ENCODE measurements at regions not wholly inside any gene's neighbourhood (a gene's known extent, or its start where the extent isn't known, plus 50 kb on each side); places are given as distances from the start of the nearest gene placed in this dataset.

DNA sequence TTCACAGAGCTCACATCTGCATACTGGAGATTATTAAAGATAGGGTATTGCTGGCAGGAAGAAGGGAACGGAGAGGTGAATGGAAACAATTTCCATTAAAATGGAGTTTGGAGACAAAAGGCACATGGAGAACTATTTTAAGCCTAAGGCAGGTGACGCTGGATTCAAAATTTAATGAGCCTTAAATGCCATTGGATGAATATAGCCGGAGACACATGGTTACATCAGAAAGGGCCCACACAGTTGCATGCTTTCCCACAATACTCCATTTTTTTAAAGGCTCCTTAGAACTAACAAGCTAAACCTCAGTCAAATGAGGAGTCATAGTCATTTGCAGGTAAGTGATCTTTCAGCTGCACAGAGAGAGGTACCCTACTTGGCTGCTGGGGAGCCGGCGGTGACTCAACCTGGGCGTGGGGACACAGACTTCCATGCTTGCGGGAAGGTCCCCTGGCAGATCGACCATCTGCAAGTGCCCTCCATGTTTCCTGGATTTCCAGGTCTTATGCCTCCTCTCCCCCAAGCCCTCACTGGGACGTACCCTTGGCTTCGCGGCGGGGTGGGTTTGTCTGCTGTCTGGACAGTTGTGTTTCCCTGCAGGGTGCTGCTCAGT, 259.2 kb downstream of the CBLN1 start:
- no peak for DNase-seq

DNA sequence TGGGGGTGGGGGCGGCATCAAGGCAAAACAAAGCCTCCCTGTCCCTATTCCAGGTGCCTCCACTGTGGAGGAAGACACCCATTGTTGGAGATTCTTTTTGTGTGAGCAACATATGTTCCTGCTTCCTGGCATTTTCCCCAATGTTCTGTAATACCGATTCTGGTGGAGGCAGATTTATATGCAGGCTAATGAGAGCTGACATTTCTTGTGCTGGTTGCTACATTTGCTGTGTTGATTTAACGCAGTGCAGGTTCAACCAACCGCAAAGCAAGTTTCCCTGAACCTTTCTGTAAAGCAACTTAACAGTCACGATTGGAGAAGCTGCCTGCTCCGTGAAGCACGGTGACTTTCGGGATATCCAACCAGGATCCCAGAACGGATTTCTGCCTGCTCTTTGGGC, 260.5 kb downstream of the CBLN1 start:
- DNase-seq = no peak

DNA sequence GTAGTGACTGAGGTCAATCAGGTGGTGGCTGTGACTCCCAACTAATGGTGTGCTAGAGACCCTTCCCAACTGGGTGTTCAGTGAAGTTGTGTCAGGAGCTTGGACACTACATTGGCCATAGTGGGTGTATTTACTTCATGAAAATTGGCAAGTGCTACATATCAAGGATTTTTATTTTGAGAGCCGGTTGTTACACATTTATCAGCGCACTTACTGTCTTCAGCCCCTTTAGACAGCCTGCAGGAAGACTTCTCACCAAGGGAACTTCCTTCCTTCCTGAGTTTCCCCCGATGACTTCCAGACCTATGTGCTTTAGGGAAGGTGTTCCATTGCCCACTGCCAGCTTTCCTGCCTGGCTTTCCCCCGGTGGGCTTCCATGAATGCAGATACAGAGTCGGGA, 261.2 kb downstream of the CBLN1 start:
- no peak for DNase-seq

DNA sequence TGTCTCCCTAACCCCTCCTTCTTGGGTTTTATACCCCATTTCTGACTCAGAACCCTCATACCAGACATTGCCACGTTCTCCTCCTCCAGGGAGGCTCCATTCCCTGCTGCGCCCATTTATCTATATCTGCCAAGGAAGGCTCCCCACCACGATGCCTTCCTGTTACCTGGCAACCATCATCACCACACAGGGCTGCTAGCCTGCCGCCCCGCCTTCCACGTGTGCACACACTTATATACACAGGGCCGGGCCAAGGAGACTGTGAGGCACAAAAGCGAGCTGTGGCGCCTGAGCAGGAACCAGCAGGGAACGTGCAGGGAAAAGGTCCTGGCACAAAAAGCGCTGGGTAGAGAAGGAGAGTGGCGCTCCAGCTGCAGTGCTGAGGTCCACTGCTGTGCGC, 261.8 kb downstream of the CBLN1 start:
- DNase-seq = no peak

DNA sequence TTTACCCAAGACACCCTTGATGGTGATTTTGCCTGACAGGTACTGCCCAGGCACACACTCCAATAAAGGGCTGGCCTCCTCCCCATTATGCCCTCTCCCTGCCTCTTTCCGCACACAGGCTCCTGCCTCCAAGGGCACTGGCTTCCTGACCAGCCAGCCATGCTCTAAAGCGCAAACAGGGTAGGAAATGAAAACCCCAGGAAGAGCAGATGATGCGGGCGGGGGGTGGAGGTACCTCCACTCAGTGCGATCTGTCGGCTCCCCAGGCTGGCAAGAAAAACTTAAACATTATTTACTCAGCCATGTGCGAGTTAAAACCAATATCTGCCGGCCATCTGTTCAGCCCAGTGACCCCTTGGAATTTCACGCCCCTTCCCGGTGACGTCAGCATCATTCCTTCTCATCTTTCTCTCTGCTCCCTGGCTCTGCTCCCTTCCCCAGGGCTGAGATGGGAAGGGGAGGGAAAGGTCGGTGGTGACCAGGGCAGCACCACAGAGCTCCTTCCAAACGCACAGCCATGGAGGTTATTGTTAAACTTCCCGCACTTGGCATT, 262.5 kb downstream of the CBLN1 start:
- DNase-seq = no peak

DNA sequence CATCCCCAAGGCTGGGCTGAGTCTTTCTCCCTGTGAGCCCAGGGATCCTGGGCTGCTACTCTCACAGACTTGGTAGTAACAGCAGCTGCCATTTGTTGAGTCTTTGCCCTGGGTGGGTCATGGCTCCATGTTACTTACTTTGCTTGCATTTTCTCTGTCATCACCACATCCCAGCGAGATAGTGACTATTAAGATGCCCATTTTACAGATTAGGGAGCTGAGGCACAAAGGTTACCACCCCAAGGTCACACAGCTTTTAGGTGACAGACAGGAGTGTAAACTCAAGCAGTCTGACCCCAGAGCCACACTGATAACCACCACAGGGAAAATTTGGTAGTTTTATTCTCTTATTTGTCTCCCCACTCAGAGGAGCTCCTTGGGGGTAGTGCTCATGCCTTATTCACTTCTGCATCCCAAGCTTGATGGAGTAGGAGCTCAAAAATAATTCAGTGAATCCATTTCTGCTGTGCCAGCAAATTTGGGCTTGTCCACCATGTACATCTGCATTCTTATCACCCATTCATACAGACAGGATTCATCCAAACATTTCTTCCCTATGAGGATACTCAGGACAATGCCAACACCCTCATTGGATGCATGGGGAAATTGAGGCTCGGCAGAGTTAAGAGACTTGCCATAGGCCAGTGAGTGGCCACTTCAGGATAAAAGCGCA, 263.2 kb downstream of the CBLN1 start:
- DNase-seq = no peak

DNA sequence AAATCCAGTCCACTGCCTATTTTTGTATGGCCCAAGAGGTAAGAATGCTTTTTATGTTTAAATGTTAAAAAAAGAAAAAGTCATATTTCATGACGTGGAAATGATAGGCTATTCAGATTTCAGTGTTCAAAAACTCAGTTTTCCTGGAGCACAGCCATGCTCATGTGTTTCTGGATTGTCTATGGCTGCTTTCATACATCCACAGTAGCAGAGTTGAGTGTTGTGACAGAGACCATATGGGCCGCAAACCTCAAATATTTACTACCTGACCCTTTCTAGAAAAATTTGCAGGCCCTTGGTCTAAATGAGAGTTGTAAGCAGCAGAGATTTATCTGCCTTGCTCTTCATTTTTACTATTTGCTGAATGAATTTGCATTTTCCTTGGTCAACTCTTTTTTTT, 264.1 kb downstream of the CBLN1 start:
- no peak for DNase-seq

DNA sequence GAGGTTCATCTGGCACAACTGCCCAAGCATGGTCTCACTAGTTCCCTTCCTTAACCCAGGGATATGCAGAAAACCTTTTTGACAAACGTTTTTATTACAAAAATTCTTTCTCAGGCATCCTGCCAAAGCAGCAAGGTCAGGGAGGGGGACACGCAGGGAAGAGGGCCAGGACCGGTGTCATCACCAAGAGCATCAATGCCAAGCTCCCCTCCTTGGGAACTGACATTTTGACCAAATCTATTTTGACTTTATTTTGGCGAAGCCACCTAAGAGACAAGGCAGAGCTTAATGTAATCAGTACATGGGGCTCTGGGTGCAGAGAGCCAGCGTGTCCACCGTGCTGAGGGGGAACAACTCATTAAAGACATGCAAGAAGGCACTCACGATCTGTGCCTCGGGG, 265.2 kb downstream of the CBLN1 start:
- DNase-seq = no peak

DNA sequence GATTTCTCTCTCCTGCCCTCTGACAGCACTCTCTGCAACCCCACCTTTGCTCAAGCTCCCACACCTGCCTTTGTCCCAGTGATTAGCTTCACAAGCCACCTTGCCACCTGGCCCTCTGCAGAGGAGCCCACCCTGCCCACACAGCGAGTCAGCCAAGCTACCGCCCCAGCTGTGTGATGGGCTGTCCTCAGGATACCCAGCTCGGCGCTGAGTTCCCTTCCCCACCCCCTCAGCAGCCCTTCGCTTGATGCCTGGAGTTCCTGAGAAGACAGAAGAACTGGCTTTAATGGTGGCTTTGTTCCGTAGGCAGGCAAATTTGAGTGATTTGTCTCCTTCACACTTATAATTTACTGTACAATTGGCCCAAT, 266.4 kb downstream of the CBLN1 start:
- DNase-seq = no peak

DNA sequence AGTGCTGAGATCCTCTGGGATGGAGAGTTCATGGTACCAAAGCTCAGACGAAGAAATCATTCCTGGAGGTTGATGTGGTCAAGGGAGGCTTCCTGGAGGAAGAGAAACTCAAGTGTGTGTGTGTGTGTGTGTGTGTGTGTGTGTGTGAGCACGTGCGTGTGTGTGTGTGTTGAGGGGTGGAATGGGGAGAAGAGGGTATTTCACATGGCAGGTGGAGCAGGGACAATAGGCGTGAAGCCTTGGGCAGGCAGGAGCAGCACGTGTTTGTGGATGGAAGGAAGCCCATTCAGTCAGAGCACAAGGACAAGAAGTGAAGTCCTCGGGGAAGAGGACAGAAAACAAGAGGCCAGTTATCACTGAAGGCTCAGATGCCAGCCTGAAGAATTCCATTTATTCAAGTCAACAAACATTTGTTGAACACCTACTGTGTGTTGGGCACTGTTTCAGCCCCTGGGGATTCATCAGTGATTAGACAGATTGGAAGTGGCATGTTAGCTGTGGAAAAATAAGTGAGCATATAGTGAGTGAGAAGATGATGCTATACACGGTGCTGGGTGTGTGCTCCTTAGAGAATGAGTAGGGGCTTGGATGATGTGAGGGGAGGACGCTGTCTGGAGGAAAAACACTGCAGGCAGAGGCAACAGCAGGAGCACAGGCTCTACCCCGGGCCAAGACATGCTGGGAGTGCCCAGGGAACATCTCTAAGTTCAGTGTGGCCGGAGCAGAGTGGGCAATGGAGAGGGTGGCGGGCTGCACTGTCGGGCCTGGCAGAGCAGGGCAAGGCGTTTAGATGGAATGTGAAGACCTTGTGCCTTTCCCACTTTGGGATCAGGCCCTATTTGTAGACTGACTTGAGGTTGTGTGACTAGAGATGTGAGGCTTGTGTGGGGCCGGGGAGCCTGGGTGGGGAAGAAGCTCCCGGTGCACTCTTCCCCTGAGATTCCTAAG, 267.1 kb downstream of the CBLN1 start:
- no peak for DNase-seq

DNA sequence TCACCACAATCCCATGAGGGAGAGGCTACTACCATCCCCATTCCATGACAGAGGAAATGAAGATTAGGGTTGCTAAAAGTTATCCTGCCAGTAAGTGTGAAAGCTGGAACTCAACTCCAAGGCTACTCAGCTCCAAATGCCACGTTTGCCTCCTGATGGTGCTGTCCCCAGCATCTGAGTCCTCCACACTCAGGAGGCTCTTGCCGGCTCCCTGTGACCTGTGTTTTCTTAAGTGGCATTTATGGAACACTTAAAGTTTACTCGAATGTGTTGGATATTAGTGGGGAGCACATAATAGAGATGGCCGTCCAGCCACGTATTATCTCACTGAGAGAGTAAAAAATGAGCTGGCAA, 267.9 kb downstream of the CBLN1 start:
- DNase-seq = no peak

DNA sequence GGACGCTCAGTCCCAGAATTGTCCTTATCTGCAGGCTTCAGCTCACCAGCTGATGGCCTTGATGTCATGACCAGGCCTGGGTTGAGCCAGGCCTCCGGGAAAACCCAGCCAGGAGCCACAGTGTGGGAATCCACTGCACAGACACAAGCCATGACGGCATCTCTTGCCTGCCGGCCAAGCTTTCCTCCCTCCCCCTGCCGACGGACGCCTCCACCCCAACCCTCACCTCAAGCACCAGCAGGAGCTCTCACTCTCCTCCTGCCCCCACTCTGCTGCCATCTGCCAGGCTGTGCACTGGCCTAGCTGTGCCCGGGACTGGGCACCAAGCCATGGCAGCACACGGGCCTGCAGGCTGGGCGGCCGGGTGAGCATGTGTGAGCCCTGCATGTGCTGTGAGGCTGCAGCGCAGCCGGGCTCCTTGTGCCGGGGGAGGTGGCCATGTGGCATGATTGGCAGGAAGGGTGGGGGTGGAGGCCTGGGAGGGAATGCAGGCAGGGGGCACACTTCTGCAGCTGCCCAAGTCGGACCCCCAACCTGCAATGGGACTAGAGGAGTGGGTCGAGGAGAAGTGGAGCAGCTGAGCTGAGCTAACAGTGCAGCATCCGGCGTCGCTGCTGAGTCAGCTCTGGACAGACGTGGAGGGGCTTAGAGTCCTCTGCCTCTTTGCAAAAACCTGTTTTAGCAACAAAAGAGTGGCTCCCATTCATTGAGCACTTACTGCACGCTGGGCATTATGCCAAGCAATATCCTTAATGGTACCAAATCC, 268.5 kb downstream of the CBLN1 start:
- no peak for DNase-seq

DNA sequence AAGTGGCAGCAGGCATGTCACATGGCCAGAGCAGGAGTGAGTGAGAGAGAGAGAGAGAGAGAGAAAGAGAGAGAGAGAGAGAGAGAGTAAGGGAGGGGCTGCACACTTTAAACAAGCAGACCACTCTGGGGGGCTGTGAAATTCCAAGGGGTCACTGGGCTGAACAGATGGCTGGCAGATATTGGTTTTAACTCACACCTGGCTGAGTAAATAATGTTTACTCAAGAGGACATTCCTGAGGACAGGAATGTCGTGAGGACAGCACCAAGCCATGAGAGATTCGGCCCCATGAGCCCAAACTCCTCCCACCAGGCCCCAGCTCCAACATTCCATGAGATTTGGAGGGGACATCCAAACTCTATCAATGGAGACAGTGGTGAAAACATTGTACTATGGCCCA, 269.7 kb downstream of the CBLN1 start:
- DNase-seq = no peak

DNA sequence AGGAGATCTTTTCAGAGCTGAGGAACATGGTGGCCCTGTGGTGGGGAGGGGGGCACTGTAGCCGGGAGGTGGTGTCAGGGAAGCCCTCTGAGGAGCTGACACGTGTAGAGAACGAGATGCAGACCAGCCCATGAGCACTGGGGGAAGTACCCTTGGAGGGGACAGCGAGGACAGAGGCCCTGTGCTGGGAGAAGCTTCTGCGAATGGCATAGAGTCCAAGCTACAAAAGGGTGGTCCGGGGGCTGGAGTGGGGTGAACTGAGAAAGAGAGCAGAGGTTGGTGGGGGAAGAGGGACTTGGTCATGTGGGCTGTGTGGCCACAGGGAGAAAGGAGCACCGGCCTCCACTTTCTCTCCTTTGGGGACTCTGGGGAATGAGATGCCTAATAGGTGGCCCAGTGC, 270.8 kb downstream of the CBLN1 start:
- DNase-seq = no peak

DNA sequence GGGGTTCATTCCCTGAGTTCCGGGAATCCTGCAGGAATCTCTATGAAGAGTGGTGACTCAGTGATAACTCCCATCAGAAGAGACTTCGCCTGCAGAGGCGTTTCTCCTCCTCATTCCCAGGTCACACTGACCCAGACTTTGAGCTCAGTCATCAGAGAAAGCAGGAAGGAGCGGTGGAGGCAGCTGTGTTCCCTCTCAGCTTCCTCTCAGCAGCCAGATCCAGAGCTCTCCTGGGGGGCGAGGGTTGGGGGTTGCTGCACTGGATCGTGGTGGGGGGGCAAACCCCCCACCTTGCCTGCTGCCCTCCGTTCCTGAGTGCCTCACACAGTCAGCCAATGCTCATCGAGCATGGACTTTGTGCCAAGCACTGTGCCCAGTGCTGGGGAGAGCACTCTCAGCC, 271.2 kb downstream of the CBLN1 start:
- DNase-seq = no peak

DNA sequence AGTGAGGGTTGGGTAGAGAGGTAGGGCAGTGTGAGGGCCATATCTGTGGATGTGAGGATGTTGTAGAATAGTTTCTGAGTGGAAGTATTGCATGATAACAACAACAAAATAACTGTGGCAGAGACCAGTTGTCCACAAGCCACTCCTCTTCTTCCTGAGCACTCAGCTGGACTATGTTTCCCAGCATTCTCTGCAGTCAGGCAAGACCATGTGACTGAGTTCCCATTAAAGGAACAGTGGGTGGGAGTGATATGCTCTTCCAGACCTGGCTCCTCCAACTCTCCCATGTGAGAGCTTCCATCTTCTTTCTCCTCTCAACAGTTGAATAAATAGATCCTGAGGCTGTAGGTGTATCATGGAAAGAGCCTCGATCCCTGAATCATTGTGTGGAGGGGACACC, 272.4 kb downstream of the CBLN1 start:
- DNase-seq = no peak

DNA sequence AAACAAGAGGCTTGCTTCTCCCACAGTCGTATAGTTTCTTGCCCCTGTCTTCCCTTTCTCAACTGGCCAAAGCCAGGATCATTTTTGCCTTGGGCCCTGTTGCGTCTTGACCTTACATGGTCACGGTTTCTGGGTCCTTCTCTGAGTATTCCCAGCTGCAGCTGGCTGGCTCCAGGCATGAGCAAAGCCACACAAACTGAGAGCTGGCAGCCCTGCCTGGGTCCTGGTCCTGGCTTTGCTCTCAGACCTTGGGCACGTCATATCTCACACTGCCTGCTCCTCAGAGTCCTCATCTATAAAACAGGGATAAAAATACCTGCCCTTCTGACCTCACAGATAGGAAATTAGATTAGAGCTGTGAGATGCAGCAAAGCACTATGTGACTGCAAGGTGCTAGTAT, 277.6 kb downstream of the CBLN1 start:
- no peak for DNase-seq

DNA sequence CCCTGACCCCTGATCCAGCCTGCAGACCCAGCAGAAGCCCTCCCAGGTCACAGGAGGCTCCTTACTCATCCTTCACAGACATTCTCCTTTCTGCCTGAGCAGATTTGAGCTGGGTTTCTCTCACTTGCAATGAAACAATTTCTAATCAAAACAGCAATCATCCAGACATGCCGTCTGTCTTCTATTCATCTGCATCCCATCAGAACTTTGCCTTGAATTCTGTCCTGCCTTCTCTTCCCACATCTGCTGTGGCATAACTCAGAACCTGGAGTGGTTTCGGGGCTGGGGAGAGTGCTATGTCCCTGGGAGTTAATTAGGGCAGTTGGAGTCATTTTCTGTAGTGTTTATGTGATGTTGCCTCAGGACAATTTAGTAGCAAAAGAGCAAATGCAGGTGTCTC, 278.6 kb downstream of the CBLN1 start:
- DNase-seq = no peak

DNA sequence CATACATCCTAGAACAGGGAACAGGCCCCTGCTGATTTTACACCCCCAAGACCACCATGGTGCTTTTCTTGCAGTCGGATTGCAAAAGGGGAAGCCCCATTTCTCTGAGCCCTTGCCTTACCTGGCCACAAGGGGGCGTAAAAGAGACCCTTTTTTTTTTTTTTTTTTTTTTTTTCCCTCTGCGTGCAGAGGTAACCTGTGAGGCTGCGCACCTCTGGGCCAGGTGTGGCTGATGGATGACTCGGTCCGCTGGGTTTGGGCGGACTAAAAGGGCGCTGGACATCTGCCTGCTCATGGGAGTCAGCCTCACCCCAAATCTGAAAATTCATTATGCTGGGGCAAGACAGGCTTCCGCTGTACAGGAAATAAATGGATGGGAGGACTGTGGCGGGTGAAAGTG, 281.0 kb downstream of the CBLN1 start:
- DNase-seq = no peak

DNA sequence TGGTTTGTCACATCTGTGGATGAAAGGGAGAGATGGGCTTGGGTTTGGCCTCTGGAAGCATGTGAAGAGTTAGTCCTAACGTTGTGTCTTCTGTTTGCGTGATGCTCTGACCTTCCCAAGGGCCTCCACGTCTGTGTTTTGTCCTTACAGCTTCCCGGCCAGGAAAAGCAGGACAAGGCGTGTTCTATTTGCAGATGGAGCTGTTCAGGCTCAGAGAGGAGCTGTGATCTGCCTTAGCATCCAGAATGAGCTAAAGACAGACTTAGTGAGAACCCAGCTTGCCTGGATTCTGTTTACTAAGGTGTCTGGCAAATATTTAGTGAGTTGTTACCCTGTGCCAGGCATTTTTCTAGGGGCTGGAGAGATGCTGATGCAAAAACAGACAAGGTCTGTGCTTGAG, 282.1 kb downstream of the CBLN1 start:
- DNase-seq = no peak

DNA sequence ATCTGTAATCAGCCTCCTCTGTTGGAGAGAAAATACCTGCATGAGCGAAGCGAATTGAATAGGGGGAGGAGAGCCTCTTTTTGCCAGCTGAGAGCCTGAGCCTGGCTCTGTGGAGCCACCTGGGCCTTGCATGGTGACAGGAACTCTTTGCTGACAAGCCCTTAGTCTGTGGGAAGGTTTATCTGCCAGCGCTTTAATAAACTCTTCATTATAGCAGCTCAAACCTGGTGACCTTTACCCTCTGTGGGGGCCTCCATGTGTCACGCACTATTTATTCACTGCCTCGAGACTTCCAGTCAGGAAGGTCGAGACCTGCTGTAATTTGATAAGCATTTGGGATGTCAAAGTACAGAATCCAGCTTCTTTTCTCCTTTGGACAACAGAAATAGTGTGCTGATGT, 282.6 kb downstream of the CBLN1 start:
- no peak for DNase-seq

DNA sequence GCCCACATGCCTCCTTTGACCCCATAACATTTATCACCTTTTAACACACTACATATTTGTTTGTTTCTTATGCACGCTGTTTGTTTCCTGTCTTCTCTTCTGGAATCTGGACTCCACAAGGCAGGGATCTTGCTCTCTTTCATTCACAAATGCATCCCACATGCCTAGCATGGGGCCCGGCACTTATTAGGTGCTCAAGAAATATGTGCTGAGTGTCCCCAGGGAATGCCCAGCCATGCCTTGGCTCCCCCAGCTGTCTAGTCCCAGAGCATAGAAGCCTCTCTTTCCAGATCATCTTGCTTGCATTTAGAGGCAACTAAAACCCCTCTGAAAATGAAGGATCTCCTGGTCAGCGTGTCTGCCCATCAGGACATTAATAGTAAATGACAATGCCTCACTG, 283.7 kb downstream of the CBLN1 start:
- DNase-seq = no peak

DNA sequence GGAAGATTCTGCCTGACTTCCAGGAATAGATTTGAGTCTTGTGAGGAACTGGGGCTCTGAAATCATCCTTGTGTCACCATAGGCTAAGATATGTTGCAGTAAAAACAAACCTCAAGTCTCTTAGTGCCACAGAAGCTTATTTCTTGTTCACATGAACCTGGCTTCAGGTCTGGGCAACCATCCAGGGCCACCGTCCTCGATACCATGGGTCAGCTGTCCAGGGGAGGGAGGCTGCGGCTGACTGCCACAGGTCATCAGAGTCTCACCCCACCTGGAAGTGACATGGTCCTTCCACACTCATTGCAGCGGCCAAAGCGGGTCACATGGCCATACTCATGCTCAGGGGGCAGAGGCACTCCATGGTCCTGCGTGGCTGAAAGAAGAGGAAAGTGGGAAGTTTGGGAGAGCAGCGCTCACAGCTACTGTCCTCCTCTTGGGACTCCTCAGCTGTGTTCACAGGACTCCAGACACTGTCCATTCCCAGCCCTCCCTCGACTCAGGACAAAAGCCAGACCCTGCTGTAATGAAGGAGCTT, 284.5 kb downstream of the CBLN1 start:
- DNase-seq = no peak
